Body of pancreas (tissue), 4 donors: ENCODE measurements at regions not wholly inside any gene's neighbourhood (a gene's known extent, or its start where the extent isn't known, plus 50 kb on each side); places are given as distances from the start of the nearest gene placed in this dataset.

ENCODE experiments used
- CTCF ChIP-seq, 7 experiments: fragments of 450-650 bp in 4 of 7; fragments of 200-600 bp in 3 of 7; sonication (generic) in 3 of 7; IDR thresholded peaks; one replicate each; pipeline ENCODE4 v1.5.1; 2016 to 2019; ENCODE audit warnings: antibody characterized with exemption in 7 of 7
- POLR2A ChIP-seq, 3 donors: fragments of 450-650 bp; IDR thresholded peaks; one replicate each; pipeline ENCODE4 v1.6.1; 2016; ENCODE audit warnings: antibody characterized with exemption in 3 of 3, mild to moderate bottlenecking in 2 of 3

- no peak for TF ChIP-seq CTCF (IDR thresholded peaks at IDR 0.05)
- TF ChIP-seq POLR2A (IDR thresholded peaks at IDR 0.05), result no peak
Observed at GRCh38 chr14:97697772-97698171, 900.6 kb downstream of the VRK1 start.
